Ecto neural progenitor cell (in vitro differentiated cells): ENCODE measurements at regions not wholly inside any gene's neighbourhood (a gene's known extent, or its start where the extent isn't known, plus 50 kb on each side); places are given as distances from the start of the nearest gene placed in this dataset.

ENCODE experiments used
- DNase-seq: peaks from one replicate; pipeline ENCODE4 v3.0.0-alpha.2; 2018; ENCODE audit warnings: low spot score

- no peak for DNase-seq
Observed at GRCh38 chr14:22036541-22037239, 363.1 kb upstream of the OR4E1 start.

GRCh38 chr14:22026527-22026926 lies 352.9 kb upstream of the OR4E1 start:
- DNase-seq = no peak

GRCh38 chr14:22025879-22026278 lies 352.3 kb upstream of the OR4E1 start:
- no peak for DNase-seq

GRCh38 chr14:22024137-22024536 lies 350.5 kb upstream of the OR4E1 start:
- no peak for DNase-seq

- no peak for DNase-seq
Observed at GRCh38 chr14:22018890-22019289, 345.3 kb upstream of the OR4E1 start.

GRCh38 chr14:22012452-22012851 lies 338.8 kb upstream of the OR4E1 start:
- no peak for DNase-seq

GRCh38 chr14:22011253-22011642 lies 337.6 kb upstream of the OR4E1 start:
- DNase-seq = no peak

GRCh38 chr14:22010545-22011252 lies 337.1 kb upstream of the OR4E1 start:
- DNase-seq = no peak

GRCh38 chr14:22008766-22009165 lies 335.1 kb upstream of the OR4E1 start:
- no peak for DNase-seq

GRCh38 chr14:22007784-22008412 lies 334.3 kb upstream of the OR4E1 start:
- DNase-seq = no peak

GRCh38 chr14:22007363-22007762 lies 333.7 kb upstream of the OR4E1 start:
- DNase-seq = no peak

- no peak for DNase-seq
Observed at GRCh38 chr14:22003461-22003860, 329.8 kb upstream of the OR4E1 start.

GRCh38 chr14:22002860-22003284 lies 329.3 kb upstream of the OR4E1 start:
- DNase-seq = peak; percentile 65

- DNase-seq = no peak
Observed at GRCh38 chr14:21999402-21999801, 325.8 kb upstream of the OR4E1 start.

GRCh38 chr14:21997300-21997699 lies 323.7 kb upstream of the OR4E1 start:
- DNase-seq = no peak

- no peak for DNase-seq
Observed at GRCh38 chr14:21995332-21995731, 321.7 kb upstream of the OR4E1 start.

- no peak for DNase-seq
Observed at GRCh38 chr14:21993837-21994236, 320.2 kb upstream of the OR4E1 start.

GRCh38 chr14:21993070-21993469 lies 319.5 kb upstream of the OR4E1 start:
- DNase-seq = no peak

- no peak for DNase-seq
Observed at GRCh38 chr14:21991130-21991529, 317.5 kb upstream of the OR4E1 start.

- no peak for DNase-seq
Observed at GRCh38 chr14:21990116-21990515, 316.5 kb upstream of the OR4E1 start.

- DNase-seq = no peak
Observed at GRCh38 chr14:21989090-21989489, 315.5 kb upstream of the OR4E1 start.

GRCh38 chr14:21988413-21988812 lies 314.8 kb upstream of the OR4E1 start:
- no peak for DNase-seq

GRCh38 chr14:21987937-21988336 lies 314.3 kb upstream of the OR4E1 start:
- DNase-seq = no peak
